GM18873 (cell line): ENCODE measurements at regions not wholly inside any gene's neighbourhood (a gene's known extent, or its start where the extent isn't known, plus 50 kb on each side); places are given as distances from the start of the nearest gene placed in this dataset.

ENCODE experiments used
- ATAC-seq: cut with Tn5 transposase; IDR thresholded peaks from one replicate; pipeline ENCODE4 v1.9.1; 2021; ENCODE audit warnings: mild to moderate bottlenecking, moderate library complexity, moderate number of reproducible peaks; ENCODE audit not compliant: unreplicated experiment, low FRiP score

GRCh38 chr22:48693377-48694135 is 1134.1 kb downstream of the BRD1 start:
- ATAC-seq, result no peak

- ATAC-seq, result no peak
Measured at GRCh38 chr22:48692734-48693376, 1134.8 kb downstream of the BRD1 start.

- no peak for ATAC-seq
Measured at GRCh38 chr22:48691431-48691851, 1136.2 kb downstream of the BRD1 start.

- no peak for ATAC-seq
Measured at GRCh38 chr22:48690583-48691317, 1136.9 kb downstream of the BRD1 start.

GRCh38 chr22:48689206-48689605 is 1138.5 kb downstream of the BRD1 start:
- ATAC-seq, result no peak

- no peak for ATAC-seq
Measured at GRCh38 chr22:48688366-48688765, 1139.3 kb downstream of the BRD1 start.

GRCh38 chr22:48687606-48688005 is 1140.1 kb downstream of the BRD1 start:
- no peak for ATAC-seq

GRCh38 chr22:48686694-48687302 is 1140.9 kb downstream of the BRD1 start:
- ATAC-seq, result no peak

- ATAC-seq, result no peak
Measured at GRCh38 chr22:48685767-48686166, 1141.9 kb downstream of the BRD1 start.

GRCh38 chr22:48683640-48684039 is 1144.0 kb downstream of the BRD1 start:
- ATAC-seq, result no peak

- no peak for ATAC-seq
Measured at GRCh38 chr22:48682504-48682903, 1145.2 kb downstream of the BRD1 start.

GRCh38 chr22:48680601-48681000 is 1147.1 kb downstream of the BRD1 start:
- no peak for ATAC-seq

GRCh38 chr22:48679656-48680555 is 1147.8 kb downstream of the BRD1 start:
- ATAC-seq, result no peak

GRCh38 chr22:48678171-48679135 is 1149.2 kb downstream of the BRD1 start:
- ATAC-seq, result no peak

- no peak for ATAC-seq
Measured at GRCh38 chr22:48677621-48678020, 1150.1 kb downstream of the BRD1 start.

- no peak for ATAC-seq
Measured at GRCh38 chr22:48677168-48677520, 1150.5 kb downstream of the BRD1 start.

GRCh38 chr22:48676266-48677167 is 1151.2 kb downstream of the BRD1 start:
- ATAC-seq, result no peak

- no peak for ATAC-seq
Measured at GRCh38 chr22:48675830-48676145, 1151.9 kb downstream of the BRD1 start.
